ENCODE measurements at regions not wholly inside any gene's neighbourhood (a gene's known extent, or its start where the extent isn't known, plus 50 kb on each side); places are given as distances from the start of the nearest gene placed in this dataset.

GRCh38 chr15:25240461-25241021 is 198.3 kb downstream of the UBE3A start:
- POLR2A ChIA-PET: no interaction called here
- H3K4me3 ChIP-seq (ENCODE audit: low read length): no peak overlapping the region
- Mint-ChIP-seq H3K36me3 (no peaks in the 10 kb centered on the region), H3K27me3 (no peaks in the 10 kb centered on the region), H3K4me3 (no peak overlapping the region), H3K4me1 (no peaks in the 10 kb centered on the region), H3K27ac (no peak overlapping the region), H3K9me3 (peaks cover 0 to 16% (median 2%) of the 10 kb centered on the region in 5 donors)
- H3K36me3 ChIP-seq (ENCODE audit: insufficient read depth, low read length): no peaks in the 10 kb centered on the region
- no peaks in the 10 kb centered on the region for H3K4me1 ChIP-seq (ENCODE audit: insufficient read depth, low read length)
- no peaks in the 10 kb centered on the region for H3K9me3 ChIP-seq (ENCODE audit: low read length)
- no peaks in the 10 kb centered on the region for H3K27me3 ChIP-seq (ENCODE audit: insufficient read depth, low read length, poor library complexity, severe bottlenecking)
- peak in 1 of 5 donors; percentile 39 for DNase-seq
- CTCF ChIA-PET: no interaction called here
- no peak overlapping the region for H3K27ac ChIP-seq (ENCODE audit: low read depth, low read length)

- CTCF ChIA-PET: no interaction called here
- POLR2A ChIA-PET: no interaction called here
- Histone ChIP-seq H3K36me3 (ENCODE audit: insufficient read depth, low read length) (no peaks in the 10 kb centered on the region), H3K9me3 (ENCODE audit: low read length) (no peaks in the 10 kb centered on the region), H3K27me3 (ENCODE audit: insufficient read depth, low read length, poor library complexity, severe bottlenecking) (no peaks in the 10 kb centered on the region), H3K27ac (ENCODE audit: low read depth, low read length) (no peak overlapping the region), H3K4me1 (ENCODE audit: insufficient read depth, low read length) (no peaks in the 10 kb centered on the region), H3K4me3 (ENCODE audit: low read length) (no peak overlapping the region)
- Mint-ChIP-seq H3K9me3 (peaks cover 0 to 14% (median 2%) of the 10 kb centered on the region in 5 donors), H3K4me1 (no peaks in the 10 kb centered on the region), H3K36me3 (no peaks in the 10 kb centered on the region), H3K4me3 (no peak overlapping the region), H3K27me3 (no peaks in the 10 kb centered on the region), H3K27ac (no peak overlapping the region)
- DNase-seq: peak in 1 of 5 donors; percentile 6
Observed at GRCh38 chr15:25241241-25241801, 197.5 kb downstream of the UBE3A start.

- no peak overlapping the region for H3K27ac Mint-ChIP-seq
- Histone ChIP-seq H3K9me3 (ENCODE audit: low read length) (no peaks in the 10 kb centered on the region), H3K27ac (ENCODE audit: low read depth, low read length) (no peak overlapping the region), H3K36me3 (ENCODE audit: insufficient read depth, low read length) (no peaks in the 10 kb centered on the region), H3K27me3 (ENCODE audit: insufficient read depth, low read length, poor library complexity, severe bottlenecking) (no peaks in the 10 kb centered on the region), H3K4me3 (ENCODE audit: low read length) (no peak overlapping the region), H3K4me1 (ENCODE audit: insufficient read depth, low read length) (no peaks in the 10 kb centered on the region)
- ChIA-PET POLR2A (no interaction called here), CTCF (no interaction called here)
- no peak overlapping the region for H3K4me3 Mint-ChIP-seq
- H3K36me3 Mint-ChIP-seq: no peaks in the 10 kb centered on the region
- H3K9me3 Mint-ChIP-seq: peaks cover 0 to 14% (median 6%) of the 10 kb centered on the region in 5 donors
- DNase-seq: peak in 1 of 5 donors; percentile 33
- no peaks in the 10 kb centered on the region for H3K27me3 Mint-ChIP-seq
- H3K4me1 Mint-ChIP-seq: no peaks in the 10 kb centered on the region
Observed at GRCh38 chr15:25242166-25242879, 196.5 kb downstream of the UBE3A start.

- Mint-ChIP-seq H3K9me3 (peaks cover 0 to 17% (median 6%) of the 10 kb centered on the region in 5 donors), H3K4me1 (no peaks in the 10 kb centered on the region), H3K4me3 (no peak overlapping the region), H3K27me3 (no peaks in the 10 kb centered on the region), H3K27ac (no peak overlapping the region), H3K36me3 (no peaks in the 10 kb centered on the region)
- POLR2A ChIA-PET: no interaction called here
- Histone ChIP-seq H3K4me1 (ENCODE audit: insufficient read depth, low read length) (no peaks in the 10 kb centered on the region), H3K36me3 (ENCODE audit: insufficient read depth, low read length) (no peaks in the 10 kb centered on the region), H3K4me3 (ENCODE audit: low read length) (no peak overlapping the region), H3K27ac (ENCODE audit: low read depth, low read length) (no peak overlapping the region), H3K9me3 (ENCODE audit: low read length) (no peaks in the 10 kb centered on the region), H3K27me3 (ENCODE audit: insufficient read depth, low read length, poor library complexity, severe bottlenecking) (no peaks in the 10 kb centered on the region)
- CTCF ChIA-PET: no interaction called here
- peak in 1 of 5 donors; percentile 26 for DNase-seq
Observed at GRCh38 chr15:25242957-25243799, 195.6 kb downstream of the UBE3A start.

- no peaks in the 10 kb centered on the region for H3K36me3 Mint-ChIP-seq
- H3K4me1 Mint-ChIP-seq: no peaks in the 10 kb centered on the region
- Histone ChIP-seq H3K9me3 (ENCODE audit: low read length) (no peaks in the 10 kb centered on the region), H3K27me3 (ENCODE audit: insufficient read depth, low read length, poor library complexity, severe bottlenecking) (no peaks in the 10 kb centered on the region), H3K4me1 (ENCODE audit: insufficient read depth, low read length) (no peaks in the 10 kb centered on the region), H3K4me3 (ENCODE audit: low read length) (no peak overlapping the region), H3K36me3 (ENCODE audit: insufficient read depth, low read length) (no peaks in the 10 kb centered on the region), H3K27ac (ENCODE audit: low read depth, low read length) (no peak overlapping the region)
- no peaks in the 10 kb centered on the region for H3K27me3 Mint-ChIP-seq
- peak in 1 of 5 donors; percentile 18 for DNase-seq
- H3K27ac Mint-ChIP-seq: no peak overlapping the region
- no peak overlapping the region for H3K4me3 Mint-ChIP-seq
- ChIA-PET CTCF (no interaction called here), POLR2A (no interaction called here)
- peaks cover 0 to 16% (median 5%) of the 10 kb centered on the region in 5 donors for H3K9me3 Mint-ChIP-seq
Observed at GRCh38 chr15:25243800-25244097, 195.1 kb downstream of the UBE3A start.

- CTCF ChIA-PET: no interaction called here
- H3K27ac ChIP-seq (ENCODE audit: low read depth, low read length): no peak overlapping the region
- Mint-ChIP-seq H3K4me3 (no peak overlapping the region), H3K36me3 (no peaks in the 10 kb centered on the region), H3K4me1 (no peaks in the 10 kb centered on the region), H3K9me3 (peaks cover 0 to 13% (median 5%) of the 10 kb centered on the region in 5 donors), H3K27me3 (no peaks in the 10 kb centered on the region), H3K27ac (no peak overlapping the region)
- H3K4me1 ChIP-seq (ENCODE audit: insufficient read depth, low read length): no peaks in the 10 kb centered on the region
- no peaks in the 10 kb centered on the region for H3K36me3 ChIP-seq (ENCODE audit: insufficient read depth, low read length)
- DNase-seq: peak in 1 of 5 donors; percentile 26
- POLR2A ChIA-PET: no interaction called here
- no peaks in the 10 kb centered on the region for H3K27me3 ChIP-seq (ENCODE audit: insufficient read depth, low read length, poor library complexity, severe bottlenecking)
- H3K4me3 ChIP-seq (ENCODE audit: low read length): no peak overlapping the region
- no peaks in the 10 kb centered on the region for H3K9me3 ChIP-seq (ENCODE audit: low read length)
Observed at GRCh38 chr15:25244731-25245585, 193.9 kb downstream of the UBE3A start.

- Histone ChIP-seq H3K27ac (ENCODE audit: low read depth, low read length) (no peak overlapping the region), H3K9me3 (ENCODE audit: low read length) (no peaks in the 10 kb centered on the region), H3K4me3 (ENCODE audit: low read length) (no peak overlapping the region), H3K36me3 (ENCODE audit: insufficient read depth, low read length) (no peaks in the 10 kb centered on the region), H3K27me3 (ENCODE audit: insufficient read depth, low read length, poor library complexity, severe bottlenecking) (no peaks in the 10 kb centered on the region), H3K4me1 (ENCODE audit: insufficient read depth, low read length) (no peaks in the 10 kb centered on the region)
- Mint-ChIP-seq H3K4me3 (no peak overlapping the region), H3K27ac (no peak overlapping the region), H3K9me3 (peaks cover 0 to 14% (median 5%) of the 10 kb centered on the region in 5 donors), H3K36me3 (no peaks in the 10 kb centered on the region), H3K4me1 (no peaks in the 10 kb centered on the region), H3K27me3 (no peaks in the 10 kb centered on the region)
- no peak for DNase-seq
- CTCF ChIA-PET: no interaction called here
- POLR2A ChIA-PET: no interaction called here
Observed at GRCh38 chr15:25245801-25246622, 192.8 kb downstream of the UBE3A start.

Data from CD8-positive, alpha-beta memory T cell (primary cell).